Adrenal gland (tissue), 9 donors: ENCODE measurements at regions not wholly inside any gene's neighbourhood (a gene's known extent, or its start where the extent isn't known, plus 50 kb on each side); places are given as distances from the start of the nearest gene placed in this dataset.
"Not testable (repeated sequence)": the region's sequence is repeated elsewhere in the genome, so short reads cannot be mapped to it uniquely, and the experiment has no call there.

Experiments
- DNase-seq, 7 donors: peaks; one replicate each; pipeline ENCODE4 v3.0.0-alpha.2; 2019 to 2020
- H3K27ac ChIP-seq, 5 donors: fragments of 200-600 bp; sonication (generic) in 4 of 5; 1 replicate in 3 of 5; 2 replicates in 2 of 5; pipeline versions ENCODE4 v1.5.1 to v1.8.0; 2016 to 2020; ENCODE audit warnings: mild to moderate bottlenecking in 1 of 5
- H3K27me3 ChIP-seq: fragments of 200-600 bp; 2 replicates; pipeline ENCODE4 v1.8.0; 2021
- H3K36me3 ChIP-seq, 2 donors: fragments of 200-600 bp; replicated peaks in 1 of 2; 1 replicate in 1 of 2; 2 replicates in 1 of 2; pipeline versions ENCODE4 v1.5.1 to v1.8.0; 2018 to 2022
- H3K4me1 ChIP-seq, 2 donors: fragments of 200-600 bp; replicated peaks in 1 of 2; 1 replicate in 1 of 2; 2 replicates in 1 of 2; pipeline versions ENCODE4 v1.5.1 to v1.8.0; 2018 to 2021
- H3K4me3 ChIP-seq, 4 donors: fragments of 200-600 bp; sonication (generic) in 3 of 4; one replicate each; pipeline ENCODE4 v1.5.1; 2016 to 2018
- H3K9me3 ChIP-seq, 3 donors: fragments of 200-600 bp; sonication (generic) in 1 of 3; replicated peaks in 1 of 3; 1 replicate in 2 of 3; 2 replicates in 1 of 3; pipeline versions ENCODE4 v1.5.1 to v1.8.0; 2016 to 2021
- POLR2A ChIP-seq, 2 donors: fragments of 450-650 bp; IDR thresholded peaks; one replicate each; pipeline ENCODE4 v1.6.1; 2017; ENCODE audit warnings: antibody characterized with exemption in 2 of 2, mild to moderate bottlenecking in 2 of 2, moderate library complexity in 1 of 2
- WGBS, 4 donors: extraction: QIAGEN DNeasy Blood & Tissue Kit in 2 of 4; methylation state at CpG; one replicate each; pipeline versions ENCODE4 v1.1.5 to v1.1.7; 2013 to 2017; 5-methylcytosine and 5-hydroxymethylcytosine counted together
- intact Hi-C, 2 donors: fragments of 100-400 bp; cut with DNase I; formaldehyde crosslinking; loops; one replicate each; pipeline versions ENCODE4 v1.14.1 to v1.15.0; 2022 to 2023
- TF ChIP-seq, protein P1 (sequence below), 6 experiments: fragments of 450-650 bp in 4 of 6; fragments of 200-600 bp in 2 of 6; sonication (generic) in 1 of 6; IDR thresholded peaks; 1 replicate in 5 of 6; 2 replicates in 1 of 6; pipeline versions ENCODE4 v1.5.1 to v1.8.0; 2016 to 2021; ENCODE audit warnings: antibody characterized with exemption in 6 of 6, mild to moderate bottlenecking in 2 of 6, moderate library complexity in 1 of 6
- donor health status: healthy with polysubstance abuse.
- donor health status: Bipolar disorder and iron deficiency.
- donor health status: DM: yes; HTN: yes; CAD: no.
- donor health status: DM: no; HTN: no; CAD: no.
- donor health status: DM: no; HTN: no; CAD: no.

DNA sequence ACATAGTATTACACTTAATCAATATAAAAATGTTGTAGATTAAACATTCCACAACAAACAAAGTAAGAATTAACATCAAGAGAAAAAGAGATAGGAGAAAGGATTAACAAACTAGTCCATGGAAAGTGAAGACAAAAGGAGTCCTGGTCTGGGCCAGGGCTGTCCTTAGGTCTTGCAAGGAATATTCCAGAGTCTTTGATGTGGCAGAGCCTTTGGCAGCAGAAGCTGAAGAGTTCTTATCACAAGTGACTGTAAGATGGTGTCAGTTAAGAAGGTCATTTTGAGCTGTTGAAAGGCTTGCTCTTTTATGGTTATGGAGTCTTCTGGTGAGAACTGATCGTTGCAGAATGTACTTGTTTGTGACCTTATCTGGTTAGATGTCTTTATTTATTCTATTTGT is 127.7 kb upstream of the LRRTM4 start:
- no peak for TF ChIP-seq POLR2A (IDR thresholded peaks at IDR 0.05)
- TF ChIP-seq, protein P1, sequence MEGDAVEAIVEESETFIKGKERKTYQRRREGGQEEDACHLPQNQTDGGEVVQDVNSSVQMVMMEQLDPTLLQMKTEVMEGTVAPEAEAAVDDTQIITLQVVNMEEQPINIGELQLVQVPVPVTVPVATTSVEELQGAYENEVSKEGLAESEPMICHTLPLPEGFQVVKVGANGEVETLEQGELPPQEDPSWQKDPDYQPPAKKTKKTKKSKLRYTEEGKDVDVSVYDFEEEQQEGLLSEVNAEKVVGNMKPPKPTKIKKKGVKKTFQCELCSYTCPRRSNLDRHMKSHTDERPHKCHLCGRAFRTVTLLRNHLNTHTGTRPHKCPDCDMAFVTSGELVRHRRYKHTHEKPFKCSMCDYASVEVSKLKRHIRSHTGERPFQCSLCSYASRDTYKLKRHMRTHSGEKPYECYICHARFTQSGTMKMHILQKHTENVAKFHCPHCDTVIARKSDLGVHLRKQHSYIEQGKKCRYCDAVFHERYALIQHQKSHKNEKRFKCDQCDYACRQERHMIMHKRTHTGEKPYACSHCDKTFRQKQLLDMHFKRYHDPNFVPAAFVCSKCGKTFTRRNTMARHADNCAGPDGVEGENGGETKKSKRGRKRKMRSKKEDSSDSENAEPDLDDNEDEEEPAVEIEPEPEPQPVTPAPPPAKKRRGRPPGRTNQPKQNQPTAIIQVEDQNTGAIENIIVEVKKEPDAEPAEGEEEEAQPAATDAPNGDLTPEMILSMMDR (IDR thresholded peaks at IDR 0.05): no peak
- Histone ChIP-seq H3K27ac (no peak overlapping the region), H3K4me1 (no peaks in the 10 kb centered on the region), H3K36me3 (no peaks in the 10 kb centered on the region), H3K27me3 (no peaks in the 10 kb centered on the region), H3K4me3 (no peak overlapping the region), H3K9me3 (no peaks in the 10 kb centered on the region)
- no peak for DNase-seq
- 16 to 42% (median 39%) methylated on average over 1 of the region's 1 CpG for WGBS, 4 donors
- intact Hi-C loops: no loop called here

GRCh38 chr2:77652499-77652898 is 130.3 kb upstream of the LRRTM4 start:
- Histone ChIP-seq H3K4me1 (no peaks in the 10 kb centered on the region), H3K27me3 (no peaks in the 10 kb centered on the region), H3K9me3 (no peaks in the 10 kb centered on the region), H3K27ac (no peak overlapping the region), H3K36me3 (no peaks in the 10 kb centered on the region), H3K4me3 (no peak overlapping the region)
- TF ChIP-seq, protein P1 (IDR thresholded peaks at IDR 0.05): no peak
- no peak for TF ChIP-seq POLR2A (IDR thresholded peaks at IDR 0.05)
- no peak for DNase-seq
- 38 to 81% (median 71%) methylated on average over 2 of the region's 2 CpGs for WGBS, 4 donors
- intact Hi-C loops: no loop called here

- H3K4me3 ChIP-seq: no peak overlapping the region
- DNase-seq: no peak
- no peaks in the 10 kb centered on the region for H3K36me3 ChIP-seq
- no peak overlapping the region for H3K27ac ChIP-seq
- 34 to 47% (median 41%) methylated on average over 2 of the region's 2 CpGs for WGBS, 4 donors
- H3K9me3 ChIP-seq: no peaks in the 10 kb centered on the region
- TF ChIP-seq POLR2A (IDR thresholded peaks at IDR 0.05): no peak
- TF ChIP-seq, protein P1 (IDR thresholded peaks at IDR 0.05): no peak
- no peaks in the 10 kb centered on the region for H3K27me3 ChIP-seq
- H3K4me1 ChIP-seq: no peaks in the 10 kb centered on the region
- intact Hi-C loops: no loop called here
These were observed 142.3 kb upstream of the LRRTM4 start for GRCh38 chr2:77664491-77664890.

DNA sequence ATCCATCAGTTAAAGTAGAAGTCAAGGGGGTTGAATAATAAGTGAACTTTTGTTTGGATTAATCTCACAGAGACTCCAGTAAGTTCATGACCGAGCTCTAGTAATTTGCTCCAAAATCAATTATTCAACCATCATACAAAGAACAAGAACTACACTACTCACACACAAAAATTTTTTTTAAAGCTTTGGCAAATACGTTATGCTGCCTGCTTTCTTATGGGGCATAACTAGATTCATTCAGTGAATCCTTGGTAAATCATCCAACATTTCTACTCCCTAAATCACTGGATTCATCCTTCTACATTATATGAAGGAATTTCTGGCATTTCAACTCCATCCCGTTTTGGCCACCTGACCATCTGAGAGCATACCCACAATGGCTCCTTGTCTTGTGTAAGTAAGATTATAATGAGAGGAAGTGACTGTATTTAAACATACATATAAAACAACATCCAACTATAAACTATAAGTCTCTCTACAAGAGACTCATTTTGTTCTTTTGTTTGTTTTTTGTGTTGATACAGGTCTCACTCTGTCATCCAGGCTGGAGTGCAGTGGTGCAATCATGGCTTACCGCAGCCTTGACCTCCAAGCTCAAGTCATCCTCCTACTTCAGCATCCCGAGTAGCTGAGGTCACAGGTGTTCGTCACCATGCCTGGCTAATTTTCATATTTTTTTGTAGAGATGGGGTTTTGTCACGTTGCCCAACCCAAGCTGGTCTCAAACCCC is 144.2 kb upstream of the LRRTM4 start:
- no peaks in the 10 kb centered on the region for H3K9me3 ChIP-seq
- no peak for DNase-seq
- WGBS, 4 donors: 64 to 75% (median 72%) methylated on average over 7 of the region's 7 CpGs
- intact Hi-C loops: no loop called here
- H3K27ac ChIP-seq: no peak overlapping the region
- H3K4me1 ChIP-seq: no peaks in the 10 kb centered on the region
- H3K27me3 ChIP-seq: no peaks in the 10 kb centered on the region
- H3K36me3 ChIP-seq: no peaks in the 10 kb centered on the region
- TF ChIP-seq, protein P1 (IDR thresholded peaks at IDR 0.05): no peak
- TF ChIP-seq POLR2A (IDR thresholded peaks at IDR 0.05): no peak
- no peak overlapping the region for H3K4me3 ChIP-seq

DNA sequence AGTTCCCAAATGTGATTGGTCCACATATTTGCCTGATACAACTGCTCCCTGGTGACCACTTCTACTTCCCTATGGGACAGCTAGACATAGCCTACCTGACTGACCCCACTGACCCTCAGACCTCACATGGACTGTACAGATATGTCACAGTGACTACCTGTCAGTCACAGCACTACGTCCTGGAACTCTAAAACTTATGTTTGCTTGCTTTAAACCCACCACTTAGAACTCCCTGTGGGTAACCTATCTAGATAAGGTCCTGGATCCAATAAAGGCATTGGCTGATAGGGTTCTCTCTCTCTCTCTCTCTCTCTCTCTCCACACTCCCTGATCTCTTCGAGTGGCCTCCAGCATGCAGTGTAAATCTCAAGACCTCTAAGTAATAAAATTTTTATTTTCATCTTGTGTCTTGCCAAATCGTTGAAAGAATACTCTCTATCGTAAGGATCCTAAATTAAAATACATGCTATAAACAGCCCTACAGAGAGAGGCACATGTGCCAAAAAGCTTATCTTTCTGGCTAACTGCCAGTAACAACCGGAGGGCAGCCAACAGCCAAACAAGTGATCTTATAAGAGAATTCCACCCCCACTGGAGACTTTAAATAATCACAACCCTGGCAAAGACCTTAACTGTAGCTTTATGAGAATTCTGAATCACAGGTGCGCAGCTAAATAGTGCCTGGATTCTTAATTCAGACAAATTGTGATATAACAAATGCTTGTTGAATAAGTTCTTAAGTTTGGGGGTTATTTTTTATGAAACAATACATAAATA is 162.6 kb upstream of the LRRTM4 start:
- H3K9me3 ChIP-seq, H3K27me3 ChIP-seq, H3K4me3 ChIP-seq, H3K4me1 ChIP-seq, intact Hi-C loops, DNase-seq, H3K36me3 ChIP-seq, H3K27ac ChIP-seq: not testable (repeated sequence)
- WGBS, 4 donors: 26 to 38% (median 27%) methylated on average over 5 to 6 of the region's 6 CpGs
